SH-SY5Y (cell line): ENCODE measurements at regions not wholly inside any gene's neighbourhood (a gene's known extent, or its start where the extent isn't known, plus 50 kb on each side); places are given as distances from the start of the nearest gene placed in this dataset.

Experiments used
- GATA2 ChIP-seq: IDR thresholded peaks from 2 replicates; pipeline ENCODE4 v1.6.1; 2011; ENCODE audit warnings: mild to moderate bottlenecking, low read depth, low read length
- GATA3 ChIP-seq: IDR thresholded peaks from 2 replicates; pipeline ENCODE4 v1.6.1; 2011; ENCODE audit warnings: low read depth, mild to moderate bottlenecking, low read length, moderate library complexity

DNA sequence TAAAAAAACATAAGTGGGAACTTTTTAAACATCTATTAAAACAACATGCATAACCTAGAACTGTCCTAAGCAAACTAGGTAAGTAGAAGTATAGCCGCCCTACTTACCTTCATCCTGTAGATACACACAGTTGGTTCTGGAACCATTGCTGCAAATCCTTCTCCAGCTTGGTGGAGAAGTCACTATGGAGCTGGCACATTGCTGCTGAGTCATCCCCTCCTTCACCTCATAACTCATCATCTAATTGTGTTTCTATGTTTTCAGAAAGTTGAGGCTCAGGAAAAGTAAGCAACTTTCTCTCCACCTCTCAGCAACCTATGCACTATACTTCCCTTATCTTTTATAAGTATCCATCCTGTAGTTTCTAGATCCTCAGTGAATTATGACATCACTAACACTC lies 269.8 kb upstream of the MMADHC start:
- no peak for TF ChIP-seq GATA3
- no peak for TF ChIP-seq GATA2

DNA sequence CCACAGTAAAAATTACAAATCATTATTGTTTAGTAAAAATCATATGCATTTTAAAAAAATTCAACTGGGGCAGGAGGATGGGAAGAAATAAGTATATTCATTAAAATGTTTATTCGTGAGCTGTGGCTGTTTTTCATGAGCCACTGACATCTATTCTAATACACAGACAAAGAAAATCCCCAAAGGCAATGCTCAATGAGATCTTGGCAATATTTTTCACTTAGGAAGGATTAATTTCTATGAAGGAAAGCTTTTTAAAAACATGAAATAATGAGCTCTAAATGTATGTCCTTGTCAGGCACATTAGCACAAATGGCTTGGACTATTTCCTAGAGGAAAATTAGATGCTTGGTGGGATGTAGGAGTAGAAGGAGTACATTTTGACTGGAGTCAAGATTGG lies 262.0 kb upstream of the MMADHC start:
- TF ChIP-seq GATA3 = no peak
- no peak for TF ChIP-seq GATA2

GRCh38 chr2:149849136-149849535 lies 261.6 kb upstream of the MMADHC start:
- TF ChIP-seq GATA2 (no peak), GATA3 (no peak)

- TF ChIP-seq GATA2 (no peak), GATA3 (no peak)
These were observed 253.8 kb upstream of the MMADHC start for GRCh38 chr2:149841396-149841795.

DNA sequence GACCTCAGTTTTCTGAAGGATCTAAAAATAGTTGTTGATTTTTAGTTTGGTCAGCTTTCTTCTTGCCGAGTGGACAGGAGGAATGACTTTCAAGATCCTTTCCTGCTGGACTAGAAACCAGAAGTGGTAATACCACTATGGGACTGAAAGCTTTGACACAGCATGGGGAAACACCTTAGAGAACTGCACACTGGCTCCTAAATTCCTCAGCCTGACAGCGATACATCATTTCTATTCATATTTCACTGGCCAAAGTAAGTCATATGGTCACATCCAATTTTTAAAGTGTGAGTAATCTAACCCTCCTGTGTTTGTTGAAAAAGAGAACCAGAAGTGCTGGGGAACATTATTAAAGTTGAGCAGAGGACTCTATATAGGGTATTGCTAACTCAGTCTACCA lies 244.7 kb upstream of the MMADHC start:
- TF ChIP-seq GATA2 (no peak), GATA3 (no peak)

DNA sequence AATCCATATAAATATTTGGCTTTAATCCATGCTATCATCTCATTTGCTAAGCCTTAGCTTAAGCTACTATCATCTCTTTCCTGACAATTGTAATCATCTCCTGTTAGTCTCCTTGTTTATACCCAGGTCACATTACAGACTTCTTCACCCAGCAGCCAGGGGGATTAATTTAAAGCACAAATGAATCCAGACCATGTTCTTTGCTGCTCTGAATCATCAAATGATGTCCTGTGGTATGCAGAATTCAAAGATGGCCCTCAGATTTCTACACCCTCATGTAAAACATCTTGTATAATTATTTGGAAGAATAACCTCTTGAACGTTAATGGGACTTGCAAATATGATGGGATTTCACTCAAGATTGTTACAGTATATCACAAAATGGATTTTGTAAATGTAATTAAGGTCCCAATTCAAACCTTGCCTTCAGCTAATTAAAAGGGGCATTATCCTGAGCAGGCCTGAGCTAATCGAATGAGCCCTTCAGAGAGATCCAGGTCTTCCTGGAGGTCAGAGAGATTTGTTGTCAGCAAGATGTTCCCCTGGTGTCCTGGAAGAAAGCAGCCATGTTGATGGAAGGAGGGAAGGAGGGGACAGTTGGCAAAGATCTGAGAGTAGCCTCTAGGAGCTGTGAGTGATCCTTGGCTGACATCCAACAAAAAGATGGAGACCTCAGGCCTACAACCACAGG lies 241.1 kb upstream of the MMADHC start:
- TF ChIP-seq GATA3 (no peak), GATA2 (no peak)

GRCh38 chr2:149827585-149828126 lies 240.1 kb upstream of the MMADHC start:
- TF ChIP-seq GATA2 (no peak), GATA3 (no peak)

GRCh38 chr2:149826471-149827125 lies 239.0 kb upstream of the MMADHC start:
- no peak for TF ChIP-seq GATA2
- no peak for TF ChIP-seq GATA3

- TF ChIP-seq GATA3 (no peak), GATA2 (no peak)
These were observed 237.9 kb upstream of the MMADHC start for GRCh38 chr2:149825473-149825872.

GRCh38 chr2:149824136-149824535 lies 236.6 kb upstream of the MMADHC start:
- no peak for TF ChIP-seq GATA2
- TF ChIP-seq GATA3 = no peak

DNA sequence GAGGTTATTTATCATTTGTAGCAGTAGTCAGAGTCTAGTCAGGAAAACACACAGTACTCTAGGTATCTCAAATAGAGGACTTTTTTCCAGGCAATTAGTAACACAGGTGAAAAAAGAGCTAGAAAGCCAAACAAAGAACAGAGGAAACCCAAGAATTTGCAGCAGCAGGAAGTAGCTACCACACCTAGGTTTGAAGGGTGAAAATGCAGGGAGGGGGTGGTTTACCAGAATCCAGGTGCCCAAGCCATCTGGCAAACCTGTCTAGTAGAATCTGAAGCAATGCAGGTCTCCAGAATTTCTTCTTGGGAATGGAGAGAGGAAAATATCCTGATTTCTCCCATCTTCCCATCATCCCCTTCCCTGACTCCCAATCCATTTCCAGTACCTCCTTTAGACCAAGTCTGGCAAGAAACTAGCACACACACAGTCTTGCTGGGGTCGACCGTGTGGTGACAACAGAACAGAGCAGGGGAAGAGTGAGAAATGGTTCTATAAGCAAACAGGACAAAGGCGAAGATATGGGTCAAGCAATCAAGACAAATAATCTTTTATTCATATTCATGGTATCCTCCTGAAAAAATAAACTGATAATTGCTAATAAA lies 231.9 kb upstream of the MMADHC start:
- TF ChIP-seq GATA3 = no peak
- TF ChIP-seq GATA2 = no peak

- TF ChIP-seq GATA2 (no peak), GATA3 (no peak)
These were observed 229.4 kb upstream of the MMADHC start for GRCh38 chr2:149816756-149817551.

- TF ChIP-seq GATA2 = no peak
- TF ChIP-seq GATA3 = no peak
These were observed 228.4 kb upstream of the MMADHC start for GRCh38 chr2:149815941-149816340.

DNA sequence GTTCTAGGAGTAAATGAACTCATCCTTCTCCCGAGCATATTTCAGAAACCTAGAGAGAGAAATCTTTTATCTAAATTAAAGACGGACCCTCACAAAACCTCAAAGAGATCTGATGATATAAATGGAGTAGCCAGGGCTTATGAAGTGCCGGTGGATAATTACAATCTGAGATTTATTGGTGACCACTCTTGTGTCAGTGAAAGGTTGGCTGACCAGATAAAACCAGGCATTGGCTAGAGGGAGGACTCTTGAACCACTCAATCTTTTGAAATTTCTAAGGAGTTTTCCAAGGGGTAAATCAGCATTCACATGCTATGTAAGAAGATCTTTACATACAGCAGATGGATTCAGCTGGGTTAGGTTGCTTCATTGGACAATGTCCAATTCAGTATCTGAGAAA lies 227.3 kb upstream of the MMADHC start:
- TF ChIP-seq GATA3 = no peak
- TF ChIP-seq GATA2 = no peak
